H9 (cell line): ENCODE measurements at regions not wholly inside any gene's neighbourhood (a gene's known extent, or its start where the extent isn't known, plus 50 kb on each side); places are given as distances from the start of the nearest gene placed in this dataset.

ENCODE experiments used
- DNase-seq: peaks from one replicate; pipeline ENCODE4 v3.0.0-alpha.2; 2017
- H2AFZ ChIP-seq: one replicate; pipeline ENCODE4 v1.6.1; 2013; ENCODE audit warnings: mild to moderate bottlenecking, low read length, control low read depth, moderate library complexity
- H2AK5ac ChIP-seq: 2 replicates; pipeline ENCODE4 v1.6.1; 2013; ENCODE audit warnings: low read length, control low read depth, mixed read lengths; ENCODE audit not compliant: insufficient read length
- H2BK120ac ChIP-seq: one replicate; pipeline ENCODE4 v1.6.1; 2013; ENCODE audit warnings: low read depth, mild to moderate bottlenecking, low read length, control low read depth, inconsistent platforms; ENCODE audit not compliant: poor library complexity, severe bottlenecking
- H2BK12ac ChIP-seq: 2 replicates; pipeline ENCODE4 v1.6.1; 2013; ENCODE audit warnings: low read length, control low read depth, mixed read lengths, low read depth; ENCODE audit not compliant: insufficient read length
- H2BK15ac ChIP-seq: 2 replicates; pipeline ENCODE4 v1.6.1; 2013; ENCODE audit warnings: low read depth, low read length, control low read depth
- H2BK20ac ChIP-seq: one replicate; pipeline ENCODE4 v1.6.1; 2013; ENCODE audit warnings: low read depth, mild to moderate bottlenecking, low read length, control low read depth, inconsistent platforms; ENCODE audit not compliant: poor library complexity, severe bottlenecking
- H2BK5ac ChIP-seq: 2 replicates; pipeline ENCODE4 v1.6.1; 2013; ENCODE audit warnings: low read length, control low read depth, mixed read lengths; ENCODE audit not compliant: insufficient read length
- H3K14ac ChIP-seq: 2 replicates; pipeline ENCODE4 v1.6.1; 2013; ENCODE audit warnings: low read length, control low read depth; ENCODE audit not compliant: insufficient read depth
- H3K18ac ChIP-seq: 2 replicates; pipeline ENCODE4 v1.6.1; 2013; ENCODE audit warnings: low read depth, mild to moderate bottlenecking, mixed read lengths, low read length, control low read depth; ENCODE audit not compliant: insufficient read length
- H3K23ac ChIP-seq: 2 replicates; pipeline ENCODE4 v1.6.1; 2013; ENCODE audit warnings: low read length, control low read depth, mixed read lengths, low read depth; ENCODE audit not compliant: insufficient read length
- H3K23me2 ChIP-seq: 2 replicates; pipeline ENCODE4 v1.6.1; 2013; ENCODE audit warnings: low read depth, mild to moderate bottlenecking, mixed read lengths, low read length, control low read depth; ENCODE audit not compliant: insufficient read length, poor library complexity, severe bottlenecking
- H3K27ac ChIP-seq: 2 replicates; pipeline ENCODE4 v1.5.1; 2013; ENCODE audit warnings: low read length, control low read depth, mixed read lengths, low read depth; ENCODE audit not compliant: insufficient read length
- H3K27me3 ChIP-seq: 2 replicates; pipeline ENCODE4 v1.6.1; 2013; ENCODE audit warnings: low read length, control low read depth, inconsistent platforms; ENCODE audit not compliant: insufficient read depth
- H3K4ac ChIP-seq: 2 replicates; pipeline ENCODE4 v1.6.1; 2013; ENCODE audit warnings: low read depth, mild to moderate bottlenecking, control low read depth, inconsistent platforms, low read length, moderate library complexity
- H3K4me1 ChIP-seq: 2 replicates; pipeline ENCODE4 v1.6.1; 2013; ENCODE audit warnings: low read length, control low read depth, inconsistent platforms; ENCODE audit not compliant: insufficient read depth
- H3K4me2 ChIP-seq: 2 replicates; pipeline ENCODE4 v1.6.1; 2013; ENCODE audit warnings: low read length, control low read depth, mixed read lengths; ENCODE audit not compliant: insufficient read length, insufficient read depth
- H3K56ac ChIP-seq: 2 replicates; pipeline ENCODE4 v1.6.1; 2013; ENCODE audit warnings: low read depth, mild to moderate bottlenecking, mixed read lengths, low read length, control low read depth; ENCODE audit not compliant: insufficient read length
- H3K79me1 ChIP-seq: 2 replicates; pipeline ENCODE4 v1.6.1; 2013; ENCODE audit warnings: low read depth, mild to moderate bottlenecking, moderate library complexity, low read length, control low read depth, inconsistent platforms; ENCODE audit not compliant: insufficient read depth, poor library complexity, severe bottlenecking
- H3K79me2 ChIP-seq: 2 replicates; pipeline ENCODE4 v1.6.1; 2013; ENCODE audit warnings: low read length, control low read depth, inconsistent platforms; ENCODE audit not compliant: insufficient read depth
- H3K9ac ChIP-seq: 2 replicates; pipeline ENCODE4 v1.6.1; 2013; ENCODE audit warnings: low read length, control low read depth, mixed read lengths; ENCODE audit not compliant: insufficient read length; ENCODE audit errors: extremely low read depth
- H3K9me3 ChIP-seq: one replicate; pipeline ENCODE4 v1.6.1; 2013; ENCODE audit warnings: low read depth, low read length, inconsistent platforms; ENCODE audit not compliant: control insufficient read depth
- H3T11ph ChIP-seq: one replicate; pipeline ENCODE4 v1.6.1; 2013; ENCODE audit warnings: mild to moderate bottlenecking, low read length, control low read depth, inconsistent platforms
- H4K20me1 ChIP-seq: one replicate; pipeline ENCODE4 v1.6.1; 2013; ENCODE audit not compliant: control insufficient read depth, insufficient read length, insufficient read depth
- H4K5ac ChIP-seq: 2 replicates; pipeline ENCODE4 v1.6.1; 2013; ENCODE audit warnings: low read depth, mild to moderate bottlenecking, mixed read lengths, low read length, control low read depth; ENCODE audit not compliant: insufficient read length
- H4K8ac ChIP-seq: replicated peaks from 2 replicates; pipeline ENCODE4 v1.6.1; 2013; ENCODE audit warnings: low read length, control low read depth, mixed read lengths, low read depth; ENCODE audit not compliant: insufficient read length
- H4K91ac ChIP-seq: 2 replicates; pipeline ENCODE4 v1.6.1; 2013; ENCODE audit warnings: low read depth, mild to moderate bottlenecking, moderate library complexity, mixed read lengths, low read length, control low read depth; ENCODE audit not compliant: insufficient read length
- H3K27ac Mint-ChIP-seq, 3 experiments: 2 replicates in 2 of 3; 3 replicates in 1 of 3; pipeline ENCODE4 v1.8.0; 2020 to 2021; ENCODE audit warnings: mixed read lengths in 3 of 3, mild to moderate bottlenecking in 1 of 3, moderate library complexity in 1 of 3
- H3K27me3 Mint-ChIP-seq: 2 replicates; pipeline ENCODE4 v1.8.0; 2021; ENCODE audit warnings: low read depth, mild to moderate bottlenecking, moderate library complexity, mixed read lengths
- H3K36me3 Mint-ChIP-seq, 3 experiments: 2 replicates in 2 of 3; 3 replicates in 1 of 3; pipeline ENCODE4 v1.8.0; 2020 to 2021; ENCODE audit warnings: low read depth in 3 of 3, mixed read lengths in 3 of 3; ENCODE audit not compliant: insufficient read depth in 1 of 3
- H3K4me1 Mint-ChIP-seq, 2 experiments: 2 replicates each; pipeline ENCODE4 v1.8.0; 2020; ENCODE audit warnings: mixed read lengths in 2 of 2
- H3K4me3 Mint-ChIP-seq, 2 experiments: 2 replicates in 1 of 2; 3 replicates in 1 of 2; pipeline ENCODE4 v1.8.0; 2020 to 2021; ENCODE audit warnings: mild to moderate bottlenecking in 2 of 2, mixed read lengths in 2 of 2, moderate library complexity in 1 of 2
- H3K9me3 Mint-ChIP-seq, 2 experiments: 2 replicates in 1 of 2; 3 replicates in 1 of 2; pipeline ENCODE4 v1.8.0; 2020; ENCODE audit warnings: mild to moderate bottlenecking in 2 of 2, mixed read lengths in 2 of 2, moderate library complexity in 1 of 2
- WGBS: extraction: QIAGEN DNeasy Blood & Tissue Kit; methylation state at CpG from one replicate; pipeline ENCODE4 v1.1.7; 2013; ENCODE audit warnings: missing lambda C conversion rate, low lambda C conversion rate, mixed read lengths; ENCODE audit not compliant: insufficient read length; ENCODE audit errors: extremely low coverage; 5-methylcytosine and 5-hydroxymethylcytosine counted together
- TF ChIP-seq, protein P1 (sequence below): fragments of 200-600 bp; sonication (generic); conservative IDR thresholded peaks from 3 replicates; pipeline ENCODE4 v1.8.0; 2021; ENCODE audit warnings: antibody characterized with exemption, mild to moderate bottlenecking

DNA sequence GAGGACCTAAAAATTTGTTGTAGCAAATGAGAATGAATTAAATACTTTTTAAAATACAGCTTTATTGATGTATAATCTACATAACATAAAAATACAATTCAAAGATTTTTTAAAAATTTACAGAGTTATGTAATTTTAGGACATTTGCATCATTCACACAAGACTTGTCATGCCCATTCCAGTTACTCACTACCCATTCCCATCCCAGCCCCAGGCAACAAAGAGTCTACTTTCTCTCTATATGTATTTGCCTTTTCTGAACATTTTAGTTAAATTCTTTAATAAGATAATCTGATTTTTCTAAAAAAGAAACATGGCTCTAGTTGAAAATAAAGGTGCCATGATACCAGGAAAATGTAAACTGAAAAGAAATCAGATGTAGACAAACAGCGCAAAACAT lies 354.2 kb downstream of the PMP22 start:
- H3K4me1 Mint-ChIP-seq: no peaks in the 10 kb centered on the region
- Histone ChIP-seq H3K23me2 (no peaks in the 10 kb centered on the region), H3K4me2 (no peak overlapping the region), H3K79me2 (no peaks in the 10 kb centered on the region), H4K5ac (no peak overlapping the region), H2BK120ac (no peak overlapping the region), H2BK15ac (no peak overlapping the region), H3K27me3 (no peaks in the 10 kb centered on the region), H2AK5ac (no peak overlapping the region), H3T11ph (no peak overlapping the region), H3K14ac (no peak overlapping the region), H2BK5ac (no peak overlapping the region), H2AFZ (no peak overlapping the region), H4K91ac (no peak overlapping the region), H3K23ac (no peak overlapping the region), H3K4ac (no peak overlapping the region), H3K4me1 (no peaks in the 10 kb centered on the region), H2BK12ac (no peak overlapping the region), H2BK20ac (no peak overlapping the region), H3K56ac (no peak overlapping the region), H4K20me1 (no peaks in the 10 kb centered on the region), H3K27ac (no peak overlapping the region), H3K9me3 (no peaks in the 10 kb centered on the region), H3K79me1 (no peaks in the 10 kb centered on the region), H3K18ac (no peak overlapping the region), H4K8ac (no peak overlapping the region), H3K9ac (no peak overlapping the region)
- H3K27me3 Mint-ChIP-seq: no peaks in the 10 kb centered on the region
- peaks cover 0 to 3% of the 10 kb centered on the region in 2 experiments; a peak in 3 of 5 replicates for H3K9me3 Mint-ChIP-seq
- DNase-seq: no peak
- WGBS: no CpG with 5 or more reads among the region's 1 CpG
- TF ChIP-seq, protein P1, sequence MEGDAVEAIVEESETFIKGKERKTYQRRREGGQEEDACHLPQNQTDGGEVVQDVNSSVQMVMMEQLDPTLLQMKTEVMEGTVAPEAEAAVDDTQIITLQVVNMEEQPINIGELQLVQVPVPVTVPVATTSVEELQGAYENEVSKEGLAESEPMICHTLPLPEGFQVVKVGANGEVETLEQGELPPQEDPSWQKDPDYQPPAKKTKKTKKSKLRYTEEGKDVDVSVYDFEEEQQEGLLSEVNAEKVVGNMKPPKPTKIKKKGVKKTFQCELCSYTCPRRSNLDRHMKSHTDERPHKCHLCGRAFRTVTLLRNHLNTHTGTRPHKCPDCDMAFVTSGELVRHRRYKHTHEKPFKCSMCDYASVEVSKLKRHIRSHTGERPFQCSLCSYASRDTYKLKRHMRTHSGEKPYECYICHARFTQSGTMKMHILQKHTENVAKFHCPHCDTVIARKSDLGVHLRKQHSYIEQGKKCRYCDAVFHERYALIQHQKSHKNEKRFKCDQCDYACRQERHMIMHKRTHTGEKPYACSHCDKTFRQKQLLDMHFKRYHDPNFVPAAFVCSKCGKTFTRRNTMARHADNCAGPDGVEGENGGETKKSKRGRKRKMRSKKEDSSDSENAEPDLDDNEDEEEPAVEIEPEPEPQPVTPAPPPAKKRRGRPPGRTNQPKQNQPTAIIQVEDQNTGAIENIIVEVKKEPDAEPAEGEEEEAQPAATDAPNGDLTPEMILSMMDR: no peak
- H3K4me3 Mint-ChIP-seq: no peak overlapping the region
- no peak overlapping the region for H3K27ac Mint-ChIP-seq
- H3K36me3 Mint-ChIP-seq: peaks cover 0 to 10% (median 3%) of the 10 kb centered on the region in 3 experiments; a peak in 3 of 7 replicates
